HG03342 (cell line): ENCODE measurements at regions not wholly inside any gene's neighbourhood (a gene's known extent, or its start where the extent isn't known, plus 50 kb on each side); places are given as distances from the start of the nearest gene placed in this dataset.
"Not testable (repeated sequence)": the region's sequence is repeated elsewhere in the genome, so short reads cannot be mapped to it uniquely, and the experiment has no call there.

Experiments
- ATAC-seq: cut with Tn5 transposase; IDR thresholded peaks from one replicate; pipeline ENCODE4 v1.9.1; 2021; ENCODE audit warnings: mild to moderate bottlenecking, moderate library complexity; ENCODE audit not compliant: unreplicated experiment

DNA sequence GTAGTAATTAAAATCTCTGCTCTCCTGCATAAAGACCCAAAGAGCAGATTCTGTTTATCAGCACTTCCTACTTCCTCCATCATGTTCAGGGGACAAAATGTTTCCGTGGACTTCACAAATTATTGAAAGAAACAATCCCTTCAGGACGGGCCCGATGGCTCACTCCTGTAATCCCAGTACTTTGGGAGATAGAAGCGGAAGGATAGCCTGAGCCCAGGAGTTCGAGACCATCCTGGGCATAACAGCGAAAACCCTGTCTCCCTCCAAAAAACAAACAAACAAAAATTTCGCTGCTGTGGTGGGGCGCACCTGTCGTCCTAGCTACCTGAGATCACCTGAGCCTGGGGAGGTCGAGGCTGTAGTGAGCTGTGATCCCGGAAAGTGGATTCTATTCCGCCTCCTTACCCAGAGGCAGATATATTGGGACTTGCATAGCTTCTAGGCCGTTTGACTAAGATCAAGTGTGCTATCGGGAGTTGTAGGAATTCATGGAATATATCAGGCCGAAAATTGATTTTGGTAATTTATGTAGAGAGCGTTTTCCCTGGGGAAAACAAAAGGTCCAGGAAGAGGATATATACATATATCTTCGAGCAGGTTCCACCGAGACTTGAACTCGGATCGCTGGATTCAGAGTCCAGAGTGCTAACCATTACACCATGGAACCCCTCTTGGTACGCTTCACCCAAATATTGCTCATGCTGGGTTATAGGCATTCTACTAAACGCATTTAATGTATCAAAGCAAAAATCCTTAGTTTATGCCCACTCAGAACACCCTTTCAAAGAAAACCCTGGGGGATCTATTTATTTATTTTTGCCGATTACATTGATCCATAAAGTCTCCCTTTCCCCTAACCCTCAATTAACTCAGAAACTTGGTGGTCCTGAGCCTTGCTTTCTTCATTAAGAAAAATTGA lies 74.5 kb upstream of the ZNF184 start:
- ATAC-seq = no peak

DNA sequence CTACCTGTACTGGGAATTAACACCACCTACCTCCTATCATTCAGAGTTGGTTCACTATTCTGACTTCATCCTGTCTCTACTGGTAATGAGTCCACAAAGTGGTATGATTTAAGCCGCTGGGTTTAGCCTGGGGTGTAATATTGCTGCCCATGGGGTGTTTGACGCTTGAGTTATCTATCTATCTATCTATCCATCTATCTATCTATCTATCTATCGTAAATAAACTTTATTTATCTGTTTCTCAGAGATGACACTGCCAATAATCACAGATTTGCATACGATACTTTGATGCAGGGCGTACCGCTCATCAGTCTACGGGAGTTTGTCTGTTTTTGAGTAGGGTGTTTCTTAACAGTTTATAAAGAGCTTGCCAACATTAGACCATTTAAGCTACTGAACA lies 73.6 kb upstream of the ZNF184 start:
- ATAC-seq = no peak

DNA sequence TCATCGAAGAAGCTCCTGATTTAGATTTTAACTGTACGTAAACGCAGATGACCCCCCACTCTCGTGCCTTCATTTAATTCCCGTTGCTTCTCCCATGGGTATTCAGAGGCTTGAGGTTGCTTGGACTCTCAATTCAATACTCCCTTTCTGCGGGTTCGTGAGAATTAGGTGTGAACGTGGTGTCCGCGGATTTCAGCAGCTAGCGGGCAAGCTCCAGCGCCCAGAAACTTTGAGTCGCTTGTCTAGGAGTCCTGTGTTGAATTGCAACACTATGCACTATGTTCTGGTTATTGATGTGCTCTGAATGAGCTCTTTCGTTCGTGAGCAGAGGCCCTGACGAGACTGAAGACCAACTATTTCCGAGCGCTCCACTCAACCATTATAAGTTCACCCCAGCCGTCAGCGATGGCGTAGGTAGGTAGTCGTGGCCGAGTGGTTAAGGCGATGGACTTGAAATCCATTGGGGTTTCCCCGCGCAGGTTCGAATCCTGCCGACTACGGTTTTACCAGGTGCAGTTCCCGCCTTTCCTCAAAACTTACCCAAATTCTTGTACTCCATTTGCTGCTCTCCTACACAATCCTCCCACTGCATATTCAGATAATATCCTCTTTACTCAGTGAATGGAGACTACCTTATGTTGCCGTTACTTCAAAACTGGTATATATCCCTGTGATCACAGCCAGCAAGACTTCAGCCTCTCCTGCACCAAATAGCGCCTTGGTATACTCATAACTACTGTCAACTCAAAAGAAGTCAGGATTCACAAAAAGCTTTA lies 72.6 kb upstream of the ZNF184 start:
- ATAC-seq = no peak

DNA sequence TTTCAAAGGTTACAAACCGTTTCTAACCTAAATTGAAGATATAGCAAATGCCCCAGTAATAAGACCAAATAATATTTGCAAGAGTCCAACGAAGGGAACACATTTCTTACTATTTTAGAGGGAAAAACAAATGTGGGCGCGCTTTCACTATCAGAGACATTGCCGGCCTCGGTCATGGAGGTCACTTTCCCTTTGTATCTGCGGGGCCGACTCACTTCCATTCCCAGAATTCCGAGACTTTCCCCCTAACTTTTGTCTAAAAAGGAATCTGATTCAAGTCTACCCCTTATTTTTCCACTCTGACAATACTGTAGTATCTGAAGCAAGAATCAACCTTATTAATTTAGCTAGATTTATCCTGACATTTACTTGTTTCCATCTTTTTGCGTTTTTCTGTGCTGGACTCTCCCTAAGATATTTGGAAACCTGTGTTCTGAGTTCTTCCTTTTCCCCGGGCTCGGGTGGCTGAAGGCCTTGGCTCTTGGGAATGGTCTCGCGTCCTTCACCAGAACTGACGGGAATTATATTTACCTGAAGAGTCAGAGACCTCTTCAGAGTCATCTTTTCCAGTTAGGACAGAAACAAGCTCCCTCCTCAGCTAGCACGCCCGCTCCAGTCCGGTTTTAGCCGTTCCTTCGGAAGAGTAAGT lies 71.8 kb upstream of the ZNF184 start:
- no peak for ATAC-seq

DNA sequence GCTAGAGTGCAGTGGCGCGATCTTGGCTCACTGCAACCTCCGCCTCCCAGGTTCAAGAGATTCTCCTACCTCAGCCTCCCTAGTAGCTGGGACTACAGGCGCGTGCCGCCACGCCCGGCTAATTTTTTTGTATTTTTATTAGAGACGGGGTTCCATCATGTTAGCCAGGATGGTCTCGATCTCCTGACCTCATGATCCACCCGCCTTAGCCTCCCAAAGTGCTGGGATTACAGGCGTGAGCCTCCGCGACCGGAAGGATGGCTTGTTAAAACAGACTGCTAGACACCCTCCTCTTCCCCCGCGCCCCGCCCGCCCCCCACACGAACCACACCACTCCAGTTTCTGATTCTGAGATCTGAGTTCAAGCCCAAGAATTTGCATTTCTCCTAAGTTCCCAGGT lies 71.2 kb upstream of the ZNF184 start:
- ATAC-seq = not testable (repeated sequence)

DNA sequence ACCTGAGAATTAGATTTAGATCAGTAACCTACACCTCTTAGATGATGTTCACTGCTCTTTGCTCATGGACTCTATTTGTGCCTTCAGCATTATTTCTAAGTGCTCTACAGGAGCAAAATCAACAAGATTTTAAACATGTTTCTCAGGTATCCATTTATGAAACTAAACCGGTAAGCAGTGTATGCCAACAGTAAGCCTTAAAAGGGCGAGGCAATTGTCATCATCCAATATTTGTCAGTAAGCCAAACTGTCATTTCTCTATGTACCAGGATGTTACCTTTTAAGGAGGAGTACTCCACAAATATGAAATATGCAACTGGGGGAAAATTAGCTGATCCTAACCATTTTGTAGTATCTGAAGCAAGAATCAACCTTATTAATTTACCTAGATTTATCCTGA lies 69.6 kb upstream of the ZNF184 start:
- ATAC-seq = no peak

DNA sequence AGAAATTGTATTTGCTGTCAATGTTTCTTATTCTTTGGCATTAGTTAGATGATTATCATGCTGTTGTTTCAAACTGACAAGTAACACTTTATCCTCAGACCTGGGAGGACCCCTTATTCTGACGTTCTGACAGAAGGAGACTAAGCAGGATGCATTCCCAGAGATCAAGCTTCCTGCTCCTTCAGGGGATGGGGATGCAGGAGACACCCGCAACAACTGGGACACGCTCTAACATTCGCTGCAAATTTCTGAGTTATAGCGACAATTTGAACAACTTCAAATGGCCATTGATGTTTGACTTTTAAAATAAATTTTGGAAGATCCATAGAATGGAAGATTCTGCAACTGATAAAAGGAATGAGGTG lies 69.0 kb upstream of the ZNF184 start:
- ATAC-seq = no peak

DNA sequence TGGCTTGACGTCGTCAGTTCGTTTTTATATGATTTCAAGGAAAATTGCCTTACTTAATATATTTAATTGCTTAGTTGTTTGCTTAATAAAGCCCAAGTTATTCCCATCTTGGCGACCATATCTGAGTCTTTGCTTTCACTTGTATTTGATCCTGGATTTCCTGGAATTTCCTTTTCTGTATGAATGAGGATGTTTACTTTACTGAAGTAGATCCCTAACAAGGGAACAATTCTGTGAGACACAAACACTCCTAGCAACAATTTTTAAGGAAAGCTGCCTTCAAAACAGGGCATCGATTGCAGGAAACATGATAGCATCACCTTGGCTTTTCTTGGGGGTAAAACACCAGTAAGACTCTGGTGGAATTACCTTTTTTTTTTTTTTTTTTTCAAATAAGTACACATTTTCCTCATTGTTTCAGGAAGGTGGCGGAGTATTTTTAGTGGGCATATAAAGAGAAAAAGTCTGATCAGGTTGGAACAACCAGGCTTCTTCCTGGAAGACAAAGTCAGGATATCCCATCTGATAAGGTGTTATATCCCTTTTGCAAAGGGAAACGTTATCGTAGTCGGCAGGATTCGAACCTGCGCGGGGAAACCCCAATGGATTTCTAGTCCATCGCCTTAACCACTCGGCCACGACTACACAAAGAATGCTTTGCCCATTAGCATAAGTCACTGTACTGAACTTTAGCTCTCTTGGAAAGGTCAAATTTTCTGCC lies 68.5 kb upstream of the ZNF184 start:
- ATAC-seq = no peak

DNA sequence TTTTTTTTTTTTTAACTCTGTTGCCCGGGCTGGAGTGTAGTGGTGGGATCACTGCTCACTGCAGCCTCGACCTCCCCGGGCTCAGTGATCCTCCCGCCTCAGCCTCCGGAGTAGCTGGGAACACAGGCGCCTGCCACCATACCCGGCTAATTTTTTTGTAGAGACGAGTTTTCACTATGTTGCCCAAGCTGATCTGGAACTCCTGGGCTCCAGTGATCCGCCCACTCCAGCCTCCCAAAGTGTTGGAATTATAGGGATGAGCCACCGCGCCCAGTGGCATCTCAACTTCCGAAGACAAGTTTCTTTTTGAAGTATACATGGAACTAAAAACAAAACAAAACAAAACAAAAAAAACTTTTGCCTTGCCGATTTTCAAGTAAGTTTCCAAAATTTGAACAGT lies 66.6 kb upstream of the ZNF184 start:
- ATAC-seq = no peak

DNA sequence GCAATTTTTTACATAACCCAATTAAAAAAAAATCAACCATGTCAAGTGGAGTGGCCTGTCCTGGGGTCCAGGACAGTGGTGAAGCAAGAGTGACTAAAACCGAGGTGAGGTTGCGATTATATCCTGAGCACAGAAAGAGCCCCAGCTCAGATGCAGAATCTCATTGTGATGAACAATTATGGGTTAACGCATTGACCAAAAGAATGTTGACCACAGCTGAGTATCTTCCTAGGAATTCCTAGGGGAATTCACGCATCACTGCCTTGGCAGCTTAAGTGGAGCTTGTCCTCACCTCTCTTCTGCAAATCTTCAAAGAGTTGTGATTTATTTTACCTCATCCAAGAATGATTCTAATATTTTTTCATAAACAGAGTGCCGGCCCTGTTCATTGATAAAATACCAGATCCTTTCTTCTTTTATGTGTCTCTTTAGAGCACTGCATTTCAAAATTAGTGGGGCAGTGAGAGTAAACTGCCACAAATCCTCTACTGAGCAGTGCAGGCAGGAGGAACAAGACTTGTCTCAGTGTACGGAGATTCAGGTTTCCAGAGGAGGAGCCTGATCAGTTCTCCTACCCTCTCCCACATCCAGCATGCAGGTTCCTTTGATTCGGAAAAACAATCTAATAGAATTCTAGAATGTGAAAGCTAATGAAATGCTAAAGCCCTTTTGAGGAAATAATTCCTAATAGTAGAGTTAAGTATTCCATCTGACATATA lies 60.1 kb upstream of the ZNF184 start:
- no peak for ATAC-seq

DNA sequence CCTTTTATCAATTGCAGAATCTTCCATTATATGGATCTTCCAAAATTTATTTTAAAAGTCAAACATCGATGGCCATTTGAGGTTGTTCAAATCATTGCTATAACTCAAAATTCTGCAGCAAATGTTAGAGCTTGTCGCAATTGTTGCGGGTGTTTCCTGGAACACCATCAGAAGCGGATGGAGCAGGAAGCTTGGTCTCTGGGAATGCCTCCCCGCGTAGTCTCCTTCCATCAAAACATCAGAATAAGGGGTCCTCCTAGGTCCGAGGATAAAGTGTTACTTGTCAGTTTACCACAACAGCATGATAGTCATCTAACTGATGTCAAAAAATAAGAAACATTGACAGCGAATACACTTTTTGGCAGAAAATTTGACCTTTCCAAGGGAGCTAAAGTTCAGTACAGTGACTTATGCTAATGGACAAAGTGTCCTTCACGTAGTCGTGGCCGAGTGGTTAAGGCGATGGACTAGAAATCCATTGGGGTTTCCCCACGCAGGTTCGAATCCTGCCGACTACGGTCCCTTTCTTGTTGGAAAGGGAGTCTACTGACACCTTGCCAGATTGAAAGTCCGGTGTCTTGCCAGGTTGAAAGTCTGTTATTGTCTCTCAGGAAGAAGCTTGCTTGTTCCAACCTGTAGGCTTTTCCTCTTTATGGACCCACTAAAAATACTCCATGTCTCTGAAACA lies 59.0 kb upstream of the ZNF184 start:
- no peak for ATAC-seq

DNA sequence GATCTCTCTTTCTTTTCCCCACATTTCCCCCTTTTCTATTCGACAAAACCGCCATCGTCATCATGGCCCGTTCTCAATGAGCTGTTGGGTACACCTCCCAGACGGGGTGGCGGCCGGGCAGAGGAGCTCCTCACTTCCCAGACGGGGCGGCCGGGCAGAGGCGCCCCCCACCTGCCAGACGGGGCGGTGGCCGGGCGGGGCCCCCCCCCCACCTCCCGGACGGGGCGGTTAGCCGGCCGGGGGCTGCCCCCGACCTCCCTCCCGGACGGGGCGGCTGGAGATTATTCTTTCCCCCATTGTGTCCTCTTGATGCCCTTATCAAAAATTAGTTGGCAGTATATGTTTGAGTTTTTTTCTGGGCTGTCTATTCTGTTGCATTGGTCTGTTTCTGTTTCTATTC lies 56.9 kb upstream of the ZNF184 start:
- not testable (repeated sequence) for ATAC-seq

DNA sequence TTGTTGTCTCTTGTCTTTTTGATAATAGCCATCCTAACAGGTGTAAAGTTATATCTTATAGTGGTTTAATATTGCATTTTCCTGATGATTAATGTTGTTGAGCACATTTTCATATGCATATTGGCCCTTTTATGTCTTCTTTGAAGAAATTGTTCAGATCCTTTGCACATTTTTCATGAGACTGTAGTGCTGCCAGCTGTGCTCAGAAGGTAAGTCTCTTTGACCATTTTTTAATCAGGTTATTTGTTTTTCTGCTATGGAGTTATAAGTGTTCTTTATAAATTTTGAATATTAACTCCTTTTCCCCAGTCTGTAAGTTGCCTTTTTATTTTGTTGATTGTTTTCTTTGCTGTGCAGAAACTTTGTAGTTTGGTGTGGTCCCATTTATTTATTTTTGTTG lies 55.8 kb upstream of the ZNF184 start:
- ATAC-seq = no peak
